Nephron (organoid): ENCODE measurements at regions not wholly inside any gene's neighbourhood (a gene's known extent, or its start where the extent isn't known, plus 50 kb on each side); places are given as distances from the start of the nearest gene placed in this dataset.

Source experiments
- H3K27ac Mint-ChIP-seq, 3 experiments: 2 replicates each; pipeline ENCODE4 v1.8.0; 2020; ENCODE audit warnings: mixed read lengths in 3 of 3, mild to moderate bottlenecking in 2 of 3, moderate library complexity in 1 of 3
- H3K27me3 Mint-ChIP-seq: 2 replicates; pipeline ENCODE4 v1.8.0; 2021; ENCODE audit warnings: low read depth, mild to moderate bottlenecking, moderate library complexity, mixed read lengths
- H3K36me3 Mint-ChIP-seq: 2 replicates; pipeline ENCODE4 v1.8.0; 2020; ENCODE audit warnings: low read depth, mixed read lengths
- H3K4me1 Mint-ChIP-seq: 2 replicates; pipeline ENCODE4 v1.8.0; 2020; ENCODE audit warnings: mixed read lengths
- H3K4me3 Mint-ChIP-seq, 3 experiments: 2 replicates each; pipeline ENCODE4 v1.8.0; 2020; ENCODE audit warnings: mild to moderate bottlenecking in 3 of 3, mixed read lengths in 3 of 3, moderate library complexity in 2 of 3
- H3K9me3 Mint-ChIP-seq: 2 replicates; pipeline ENCODE4 v1.8.0; 2020; ENCODE audit warnings: mixed read lengths
- TF ChIP-seq, protein P1 (sequence below), 3 experiments: fragments of 200-600 bp; sonication (generic); IDR thresholded peaks; one replicate each; pipeline ENCODE4 v1.5.0; 2021; ENCODE audit warnings: antibody characterized with exemption in 3 of 3; ENCODE audit not compliant: unreplicated experiment in 3 of 3

DNA sequence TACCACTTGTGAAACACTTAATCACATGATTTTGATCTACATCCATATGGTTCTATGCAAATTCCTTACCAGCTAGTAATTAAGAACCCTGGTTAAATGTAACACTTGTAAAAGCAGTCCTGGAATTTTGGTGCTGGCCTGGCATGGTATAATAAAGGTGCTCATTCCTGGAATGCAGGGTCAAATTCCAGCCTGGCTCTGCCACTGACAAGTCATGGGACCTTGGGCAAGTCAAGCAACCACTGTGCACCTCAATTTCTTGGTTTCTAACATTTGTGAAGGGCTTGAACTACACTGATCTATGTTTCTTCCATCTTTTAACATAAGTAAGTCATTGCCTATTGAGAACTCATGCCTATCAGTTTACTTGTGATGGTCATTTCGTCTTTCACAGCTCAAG, 91.9 kb upstream of the PIK3CG start:
- H3K4me1 Mint-ChIP-seq = no peaks in the 10 kb centered on the region
- H3K36me3 Mint-ChIP-seq = no peaks in the 10 kb centered on the region
- TF ChIP-seq, protein P1, sequence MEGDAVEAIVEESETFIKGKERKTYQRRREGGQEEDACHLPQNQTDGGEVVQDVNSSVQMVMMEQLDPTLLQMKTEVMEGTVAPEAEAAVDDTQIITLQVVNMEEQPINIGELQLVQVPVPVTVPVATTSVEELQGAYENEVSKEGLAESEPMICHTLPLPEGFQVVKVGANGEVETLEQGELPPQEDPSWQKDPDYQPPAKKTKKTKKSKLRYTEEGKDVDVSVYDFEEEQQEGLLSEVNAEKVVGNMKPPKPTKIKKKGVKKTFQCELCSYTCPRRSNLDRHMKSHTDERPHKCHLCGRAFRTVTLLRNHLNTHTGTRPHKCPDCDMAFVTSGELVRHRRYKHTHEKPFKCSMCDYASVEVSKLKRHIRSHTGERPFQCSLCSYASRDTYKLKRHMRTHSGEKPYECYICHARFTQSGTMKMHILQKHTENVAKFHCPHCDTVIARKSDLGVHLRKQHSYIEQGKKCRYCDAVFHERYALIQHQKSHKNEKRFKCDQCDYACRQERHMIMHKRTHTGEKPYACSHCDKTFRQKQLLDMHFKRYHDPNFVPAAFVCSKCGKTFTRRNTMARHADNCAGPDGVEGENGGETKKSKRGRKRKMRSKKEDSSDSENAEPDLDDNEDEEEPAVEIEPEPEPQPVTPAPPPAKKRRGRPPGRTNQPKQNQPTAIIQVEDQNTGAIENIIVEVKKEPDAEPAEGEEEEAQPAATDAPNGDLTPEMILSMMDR (IDR thresholded peaks at IDR 0.05; ENCODE audit: unreplicated experiment in 3 of 3) = no peak
- no peaks in the 10 kb centered on the region for H3K9me3 Mint-ChIP-seq
- no peaks in the 10 kb centered on the region for H3K27me3 Mint-ChIP-seq
- H3K4me3 Mint-ChIP-seq = no peak overlapping the region
- peak overlapping the region in 1 of 3 experiments; percentile 84 for H3K27ac Mint-ChIP-seq

DNA sequence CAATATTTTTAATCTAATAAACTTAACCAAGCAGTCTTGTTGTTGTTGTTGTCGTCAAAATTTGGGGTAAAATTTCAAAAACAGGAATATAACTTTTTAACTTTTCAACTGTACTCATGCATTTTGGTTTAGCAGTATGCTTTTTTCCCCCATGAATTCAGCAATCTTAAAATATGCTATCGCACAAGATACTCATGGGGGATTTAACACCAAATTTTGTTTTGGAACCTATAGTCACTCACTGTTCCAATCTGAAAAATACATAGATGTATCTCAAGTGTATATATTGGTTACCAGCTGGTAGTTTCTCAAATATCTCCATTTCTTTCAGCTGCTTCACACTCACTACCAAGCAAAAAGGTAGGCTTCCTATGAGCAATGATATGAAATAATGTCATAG, 91.4 kb upstream of the PIK3CG start:
- no peaks in the 10 kb centered on the region for H3K27me3 Mint-ChIP-seq
- TF ChIP-seq, protein P1 (IDR thresholded peaks at IDR 0.05; ENCODE audit: unreplicated experiment in 3 of 3) = no peak
- no peaks in the 10 kb centered on the region for H3K36me3 Mint-ChIP-seq
- no peaks in the 10 kb centered on the region for H3K4me1 Mint-ChIP-seq
- no peaks in the 10 kb centered on the region for H3K9me3 Mint-ChIP-seq
- H3K27ac Mint-ChIP-seq = no peak overlapping the region
- no peak overlapping the region for H3K4me3 Mint-ChIP-seq

DNA sequence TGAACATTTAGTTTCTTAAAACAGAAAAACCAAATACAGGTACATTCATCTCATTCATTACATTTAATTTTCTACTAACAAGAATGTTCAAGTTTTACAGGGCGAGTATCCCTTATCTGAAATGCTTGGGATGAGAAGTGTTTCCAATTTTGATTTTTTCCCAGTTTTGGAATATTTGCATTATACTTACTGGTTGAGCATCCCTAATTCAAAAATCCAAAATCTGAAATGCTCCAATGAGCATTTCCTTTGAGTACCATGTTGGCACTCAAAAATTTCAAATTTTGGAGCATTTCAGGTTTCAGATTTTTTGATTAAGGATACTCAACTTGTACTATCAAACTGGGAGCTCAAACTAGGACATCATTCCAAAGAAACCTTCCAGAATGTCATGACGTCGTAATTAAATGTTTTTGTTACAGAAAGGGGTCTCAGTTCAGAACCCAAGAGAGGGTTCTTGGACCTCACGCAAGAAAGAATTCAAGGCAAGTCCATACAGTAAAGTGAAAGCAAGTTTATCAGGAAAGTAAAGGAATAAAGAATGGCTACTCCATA, 90.8 kb upstream of the PIK3CG start:
- Mint-ChIP-seq H3K4me3 (no peak overlapping the region), H3K27me3 (no peaks in the 10 kb centered on the region), H3K9me3 (no peaks in the 10 kb centered on the region), H3K4me1 (no peaks in the 10 kb centered on the region), H3K36me3 (no peaks in the 10 kb centered on the region), H3K27ac (no peak overlapping the region)
- TF ChIP-seq, protein P1 (IDR thresholded peaks at IDR 0.05; ENCODE audit: unreplicated experiment in 3 of 3) = no peak

DNA sequence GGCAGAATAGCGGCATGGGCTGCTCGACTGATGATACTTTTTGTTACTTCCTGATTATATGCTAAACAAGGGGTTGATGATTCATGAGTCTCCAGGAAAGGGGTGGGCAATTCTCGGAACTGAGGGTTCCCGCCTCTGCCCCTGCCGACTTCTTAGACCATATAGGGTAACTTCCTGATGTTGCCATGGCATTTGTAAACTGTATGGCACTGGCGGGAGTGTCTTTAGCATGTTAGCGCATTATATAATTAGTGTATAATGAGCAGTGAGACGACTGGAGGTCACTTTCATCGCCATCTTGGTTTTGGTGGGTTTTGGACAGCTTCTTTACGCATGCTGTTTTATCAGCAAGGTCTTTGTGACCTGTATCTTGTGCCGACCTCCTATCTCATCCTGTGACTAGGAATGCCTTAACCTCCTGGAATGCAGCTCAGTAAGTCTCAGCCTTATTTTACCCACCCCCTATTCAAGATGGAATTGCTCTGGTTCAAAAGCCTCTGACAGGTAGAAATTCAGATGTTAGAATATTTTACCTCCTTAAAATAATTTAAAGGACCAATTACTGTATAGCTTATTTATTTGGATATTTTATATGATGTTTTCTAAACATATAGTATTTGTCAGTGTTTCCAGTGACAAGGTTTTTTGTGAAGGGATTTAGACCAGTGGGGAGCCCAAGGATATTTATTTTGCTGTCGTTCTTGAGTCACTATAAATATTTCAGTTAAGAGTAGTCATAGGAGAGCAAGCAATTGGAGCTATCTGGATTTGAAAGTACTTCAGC, 90.1 kb upstream of the PIK3CG start:
- TF ChIP-seq, protein P1 (IDR thresholded peaks at IDR 0.05; ENCODE audit: unreplicated experiment in 3 of 3) = no peak
- Mint-ChIP-seq H3K27me3 (no peaks in the 10 kb centered on the region), H3K27ac (no peak overlapping the region), H3K9me3 (no peaks in the 10 kb centered on the region), H3K4me1 (no peaks in the 10 kb centered on the region), H3K36me3 (no peaks in the 10 kb centered on the region), H3K4me3 (no peak overlapping the region)

DNA sequence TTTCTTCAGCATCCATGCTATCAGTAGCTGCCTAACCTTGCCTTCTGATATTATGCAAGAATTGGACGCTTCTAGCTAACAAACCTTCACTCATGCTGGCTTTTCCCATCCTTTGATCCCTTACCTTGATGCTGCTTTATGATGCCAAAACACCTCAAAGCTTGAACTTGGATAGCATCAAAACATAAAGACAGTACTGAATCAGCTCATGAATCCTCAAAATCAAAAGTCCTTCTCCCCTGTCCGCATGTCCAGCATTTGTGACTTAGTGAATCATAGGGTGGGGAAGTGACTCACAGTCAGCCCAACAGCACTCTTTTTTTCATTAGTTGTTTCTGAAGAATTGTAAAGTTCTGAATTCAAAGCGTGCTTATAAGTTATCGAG, 89.5 kb upstream of the PIK3CG start:
- Mint-ChIP-seq H3K36me3 (no peaks in the 10 kb centered on the region), H3K9me3 (no peaks in the 10 kb centered on the region), H3K4me3 (no peak overlapping the region), H3K27me3 (no peaks in the 10 kb centered on the region), H3K27ac (no peak overlapping the region), H3K4me1 (no peaks in the 10 kb centered on the region)
- TF ChIP-seq, protein P1 (IDR thresholded peaks at IDR 0.05; ENCODE audit: unreplicated experiment in 3 of 3) = no peak
